ENCODE measurements at regions not wholly inside any gene's neighbourhood (a gene's known extent, or its start where the extent isn't known, plus 50 kb on each side); places are given as distances from the start of the nearest gene placed in this dataset.

DNA sequence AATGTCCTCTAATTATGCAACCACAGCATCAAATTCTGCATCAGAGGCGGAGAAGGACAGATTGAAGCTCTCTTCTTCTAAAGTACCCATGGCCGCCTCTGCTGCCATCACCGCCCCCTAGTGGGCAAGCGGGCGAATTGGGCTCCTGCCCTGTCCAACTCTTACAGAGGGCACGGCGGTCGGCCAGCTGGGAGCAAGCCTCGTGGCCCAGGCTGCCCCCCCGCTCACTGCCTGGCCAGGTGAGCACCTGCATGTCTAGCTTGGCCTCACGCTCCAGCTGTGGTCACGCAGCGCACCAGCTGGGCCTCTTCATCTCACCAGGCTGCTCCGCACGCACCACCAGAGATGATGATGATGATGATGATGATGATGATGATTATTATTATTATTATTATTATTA is 146.1 kb upstream of the TOM1L1 start:
- TF ChIP-seq, protein P1, sequence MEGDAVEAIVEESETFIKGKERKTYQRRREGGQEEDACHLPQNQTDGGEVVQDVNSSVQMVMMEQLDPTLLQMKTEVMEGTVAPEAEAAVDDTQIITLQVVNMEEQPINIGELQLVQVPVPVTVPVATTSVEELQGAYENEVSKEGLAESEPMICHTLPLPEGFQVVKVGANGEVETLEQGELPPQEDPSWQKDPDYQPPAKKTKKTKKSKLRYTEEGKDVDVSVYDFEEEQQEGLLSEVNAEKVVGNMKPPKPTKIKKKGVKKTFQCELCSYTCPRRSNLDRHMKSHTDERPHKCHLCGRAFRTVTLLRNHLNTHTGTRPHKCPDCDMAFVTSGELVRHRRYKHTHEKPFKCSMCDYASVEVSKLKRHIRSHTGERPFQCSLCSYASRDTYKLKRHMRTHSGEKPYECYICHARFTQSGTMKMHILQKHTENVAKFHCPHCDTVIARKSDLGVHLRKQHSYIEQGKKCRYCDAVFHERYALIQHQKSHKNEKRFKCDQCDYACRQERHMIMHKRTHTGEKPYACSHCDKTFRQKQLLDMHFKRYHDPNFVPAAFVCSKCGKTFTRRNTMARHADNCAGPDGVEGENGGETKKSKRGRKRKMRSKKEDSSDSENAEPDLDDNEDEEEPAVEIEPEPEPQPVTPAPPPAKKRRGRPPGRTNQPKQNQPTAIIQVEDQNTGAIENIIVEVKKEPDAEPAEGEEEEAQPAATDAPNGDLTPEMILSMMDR (IDR thresholded peaks at IDR 0.05) = no peak
- H3K36me3 ChIP-seq (ENCODE audit: control insufficient read depth, insufficient read depth, low read length) = no peaks in the 10 kb centered on the region
- no peak overlapping the region for H2AFZ ChIP-seq
- no peak overlapping the region for H3K9ac ChIP-seq
- H3K27me3 ChIP-seq (ENCODE audit: control insufficient read depth, insufficient read depth, low read length) = no peaks in the 10 kb centered on the region
- H3K27ac ChIP-seq = no peak overlapping the region
- H3K79me2 ChIP-seq = no peaks in the 10 kb centered on the region
- no peaks in the 10 kb centered on the region for H3K9me3 ChIP-seq (ENCODE audit: control insufficient read depth, low read length)
- no peaks in the 10 kb centered on the region for H3K4me1 ChIP-seq
- no peak overlapping the region for H3K4me3 ChIP-seq (ENCODE audit: low read depth, low read length)
- H3K4me2 ChIP-seq (ENCODE audit: low read length) = no peak overlapping the region

- Histone ChIP-seq H3K79me2 (no peaks in the 10 kb centered on the region), H2AFZ (no peak overlapping the region), H3K4me2 (ENCODE audit: low read length) (no peak overlapping the region), H3K4me3 (ENCODE audit: low read depth, low read length) (no peak overlapping the region), H3K27me3 (ENCODE audit: control insufficient read depth, insufficient read depth, low read length) (no peaks in the 10 kb centered on the region), H3K9ac (no peak overlapping the region), H3K9me3 (ENCODE audit: control insufficient read depth, low read length) (no peaks in the 10 kb centered on the region), H3K4me1 (no peaks in the 10 kb centered on the region), H3K27ac (no peak overlapping the region), H3K36me3 (ENCODE audit: control insufficient read depth, insufficient read depth, low read length) (no peaks in the 10 kb centered on the region)
- TF ChIP-seq, protein P1 (IDR thresholded peaks at IDR 0.05) = no peak
Observed at GRCh38 chr17:54760836-54761235, 139.8 kb upstream of the TOM1L1 start.

DNA sequence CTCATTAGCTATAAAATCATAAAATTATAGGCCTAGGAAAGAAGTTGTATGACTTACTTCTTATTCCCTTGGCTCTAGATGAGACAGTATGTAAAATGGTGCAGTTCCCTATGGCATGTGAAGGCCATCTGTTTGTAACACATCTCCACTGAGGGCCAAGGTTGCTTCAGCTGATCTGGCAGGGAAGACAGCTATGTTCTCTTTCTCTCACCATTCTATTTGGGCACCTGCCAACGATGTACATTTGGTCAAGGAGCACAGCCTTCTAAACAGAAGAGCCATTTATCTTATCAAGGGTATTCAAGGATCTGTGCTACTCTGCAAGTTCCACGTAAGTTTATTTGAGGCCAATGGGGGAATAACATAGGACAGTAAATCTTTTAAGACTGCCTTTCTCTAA is 129.8 kb upstream of the TOM1L1 start:
- H3K9ac ChIP-seq = no peak overlapping the region
- no peak overlapping the region for H3K27ac ChIP-seq
- H2AFZ ChIP-seq = no peak overlapping the region
- no peaks in the 10 kb centered on the region for H3K4me1 ChIP-seq
- no peaks in the 10 kb centered on the region for H3K79me2 ChIP-seq
- no peaks in the 10 kb centered on the region for H3K27me3 ChIP-seq (ENCODE audit: control insufficient read depth, insufficient read depth, low read length)
- H3K9me3 ChIP-seq (ENCODE audit: control insufficient read depth, low read length) = no peaks in the 10 kb centered on the region
- H3K4me2 ChIP-seq (ENCODE audit: low read length) = no peak overlapping the region
- H3K4me3 ChIP-seq (ENCODE audit: low read depth, low read length) = no peak overlapping the region
- TF ChIP-seq, protein P1 (IDR thresholded peaks at IDR 0.05) = no peak
- H3K36me3 ChIP-seq (ENCODE audit: control insufficient read depth, insufficient read depth, low read length) = no peaks in the 10 kb centered on the region

GRCh38 chr17:54771409-54771915 is 129.2 kb upstream of the TOM1L1 start:
- no peaks in the 10 kb centered on the region for H3K4me1 ChIP-seq
- no peak overlapping the region for H2AFZ ChIP-seq
- no peak overlapping the region for H3K27ac ChIP-seq
- H3K4me3 ChIP-seq (ENCODE audit: low read depth, low read length) = no peak overlapping the region
- no peaks in the 10 kb centered on the region for H3K9me3 ChIP-seq (ENCODE audit: control insufficient read depth, low read length)
- no peaks in the 10 kb centered on the region for H3K36me3 ChIP-seq (ENCODE audit: control insufficient read depth, insufficient read depth, low read length)
- H3K27me3 ChIP-seq (ENCODE audit: control insufficient read depth, insufficient read depth, low read length) = no peaks in the 10 kb centered on the region
- no peak overlapping the region for H3K9ac ChIP-seq
- H3K79me2 ChIP-seq = no peaks in the 10 kb centered on the region
- H3K4me2 ChIP-seq (ENCODE audit: low read length) = no peak overlapping the region
- TF ChIP-seq, protein P1 (IDR thresholded peaks at IDR 0.05) = no peak

DNA sequence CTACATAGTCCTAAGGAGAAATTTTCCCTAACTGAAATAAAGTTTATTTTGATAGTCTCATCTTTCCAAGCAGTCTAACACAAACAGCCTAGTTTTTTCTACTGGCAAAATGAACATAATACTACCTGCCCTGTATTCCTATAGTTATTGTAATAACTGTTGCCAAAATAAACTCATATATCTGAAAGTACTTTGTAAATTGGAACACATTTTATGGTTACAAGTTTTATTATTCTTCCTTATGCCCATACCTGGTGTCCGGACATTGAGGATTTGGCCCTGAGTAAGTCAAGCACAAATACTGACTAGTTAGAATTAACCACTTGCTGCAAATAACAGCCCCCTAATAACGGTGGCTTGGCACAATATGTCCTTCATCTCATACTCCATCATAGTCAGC is 120.4 kb upstream of the TOM1L1 start:
- Histone ChIP-seq H3K4me1 (no peaks in the 10 kb centered on the region), H3K4me3 (ENCODE audit: low read depth, low read length) (no peak overlapping the region), H3K4me2 (ENCODE audit: low read length) (no peak overlapping the region), H3K27me3 (ENCODE audit: control insufficient read depth, insufficient read depth, low read length) (no peaks in the 10 kb centered on the region), H2AFZ (no peak overlapping the region), H3K9ac (no peak overlapping the region), H3K36me3 (ENCODE audit: control insufficient read depth, insufficient read depth, low read length) (no peaks in the 10 kb centered on the region), H3K9me3 (ENCODE audit: control insufficient read depth, low read length) (no peaks in the 10 kb centered on the region), H3K79me2 (no peaks in the 10 kb centered on the region), H3K27ac (no peak overlapping the region)
- TF ChIP-seq, protein P1 (IDR thresholded peaks at IDR 0.05) = no peak

All from parathyroid adenoma (tissue), 2 donors.